ENCODE measurements at regions not wholly inside any gene's neighbourhood (a gene's known extent, or its start where the extent isn't known, plus 50 kb on each side); places are given as distances from the start of the nearest gene placed in this dataset.

- TF ChIP-seq FOXK2 (IDR thresholded peaks at IDR 0.05) (no peak), HDGF (IDR thresholded peaks at IDR 0.05; ENCODE audit: borderline replicate concordance) (no peak), NFRKB (IDR thresholded peaks at IDR 0.05) (no peak), CTBP1 (IDR thresholded peaks at IDR 0.05; ENCODE audit: borderline replicate concordance) (no peak), TARDBP (IDR thresholded peaks at IDR 0.05) (no peak), L3MBTL2 (conservative IDR thresholded peaks at IDR 0.05) (no peak), FOXM1 (IDR thresholded peaks at IDR 0.05; ENCODE audit: borderline replicate concordance) (no peak), SP1 (IDR thresholded peaks at IDR 0.05) (no peak), PKNOX1 (IDR thresholded peaks at IDR 0.05) (no peak), ARNT (IDR thresholded peaks at IDR 0.05) (no peak), FOXA1 (IDR thresholded peaks at IDR 0.05) (no peak), BHLHE40 (IDR thresholded peaks at IDR 0.05; ENCODE audit: borderline replicate concordance) (no peak), ZNF384 (IDR thresholded peaks at IDR 0.05) (no peak), ELF4 (IDR thresholded peaks at IDR 0.05) (no peak)
Observed at GRCh38 chr5:105563842-105564241, 2001.3 kb upstream of the NUDT12 start.

Measured in HEK293T (cell line).